Erythroblast (primary cell): ENCODE measurements at regions not wholly inside any gene's neighbourhood (a gene's known extent, or its start where the extent isn't known, plus 50 kb on each side); places are given as distances from the start of the nearest gene placed in this dataset.

Source experiments
- GATA1 ChIP-seq: IDR thresholded peaks from 2 replicates; pipeline ENCODE4 v1.6.1; 2011; ENCODE audit warnings: low read depth, mild to moderate bottlenecking, control low read depth, low read length, moderate library complexity
- POLR2A ChIP-seq: IDR thresholded peaks from 2 replicates; pipeline ENCODE4 v1.6.1; 2011; ENCODE audit warnings: mild to moderate bottlenecking, low read length

- TF ChIP-seq POLR2A = no peak
- TF ChIP-seq GATA1 = no peak
Measured at GRCh38 chr2:120415728-120416509, 70.0 kb downstream of the INHBB start.
